H1 (cell line): ENCODE measurements at regions not wholly inside any gene's neighbourhood (a gene's known extent, or its start where the extent isn't known, plus 50 kb on each side); places are given as distances from the start of the nearest gene placed in this dataset.
A peak's percentile ranks its signal among the peaks of the same experiment; 100 is the strongest.

Source experiments
- CREB1 ChIP-seq: IDR thresholded peaks from 2 replicates; pipeline ENCODE4 v1.6.1; 2012; ENCODE audit warnings: inconsistent platforms
- CTCF ChIP-seq, 3 experiments: IDR thresholded peaks; 1 replicate in 2 of 3; 2 replicates in 1 of 3; pipeline versions ENCODE4 v1.5.1 to v1.6.1; 2011; ENCODE audit warnings: low read length in 3 of 3, mild to moderate bottlenecking in 3 of 3, inconsistent platforms in 2 of 3, low read depth in 1 of 3, moderate library complexity in 1 of 3; ENCODE audit not compliant: insufficient read depth in 1 of 3; ENCODE audit errors: control extremely low read depth in 1 of 3
- EP300 ChIP-seq, 2 experiments: IDR thresholded peaks; 1 replicate in 1 of 2; 2 replicates in 1 of 2; pipeline ENCODE4 v1.6.1; 2011 to 2012; ENCODE audit warnings: low read depth in 2 of 2, low read length in 2 of 2, mild to moderate bottlenecking in 2 of 2, borderline replicate concordance in 1 of 2, inconsistent platforms in 1 of 2, moderate library complexity in 1 of 2
- PHF8 ChIP-seq: fragments of 200-600 bp; sonication (generic); conservative IDR thresholded peaks from 2 replicates; pipeline ENCODE4 v1.7.1; 2012; ENCODE audit warnings: low read depth, mild to moderate bottlenecking, inconsistent platforms, low read length, moderate library complexity

GRCh38 chrX:45952030-45952429 lies 593.2 kb downstream of the ZNF674 start:
- TF ChIP-seq CTCF (IDR thresholded peaks at IDR 0.05; ENCODE audit: control extremely low read depth in 1 of 3, insufficient read depth in 1 of 3, low read depth in 1 of 3, low read length in 3 of 3), result peak; percentile 16 to 49 (median 38); a peak in 3 of 4 replicates
- no peak for TF ChIP-seq CREB1
- TF ChIP-seq EP300 (IDR thresholded peaks at IDR 0.05; ENCODE audit: borderline replicate concordance in 1 of 2, low read depth in 2 of 2, low read length in 2 of 2), result no peak
- TF ChIP-seq PHF8, result no peak
